ENCODE measurements at regions not wholly inside any gene's neighbourhood (a gene's known extent, or its start where the extent isn't known, plus 50 kb on each side); places are given as distances from the start of the nearest gene placed in this dataset.

GRCh38 chr2:12177455-12178288 lies 431.2 kb downstream of the LPIN1 start:
- DNase-seq = no peak

GRCh38 chr2:12178289-12179080 lies 432.1 kb downstream of the LPIN1 start:
- DNase-seq = no peak

- DNase-seq = no peak
Measured at GRCh38 chr2:12180031-12180430, 433.6 kb downstream of the LPIN1 start.

GRCh38 chr2:12183032-12183645 lies 436.7 kb downstream of the LPIN1 start:
- DNase-seq = no peak

GRCh38 chr2:12192762-12193161 lies 446.3 kb downstream of the LPIN1 start:
- no peak for DNase-seq

GRCh38 chr2:12194968-12195367 lies 448.5 kb downstream of the LPIN1 start:
- DNase-seq = no peak

- no peak for DNase-seq
Measured at GRCh38 chr2:12196495-12196894, 450.1 kb downstream of the LPIN1 start.

- no peak for DNase-seq
Measured at GRCh38 chr2:12197133-12197532, 450.7 kb downstream of the LPIN1 start.

- DNase-seq = no peak
Measured at GRCh38 chr2:12199491-12200211, 453.2 kb downstream of the LPIN1 start.

GRCh38 chr2:12201369-12201768 lies 454.9 kb downstream of the LPIN1 start:
- DNase-seq = no peak

GRCh38 chr2:12202313-12203075 lies 456.1 kb downstream of the LPIN1 start:
- DNase-seq = no peak

GRCh38 chr2:12203528-12203927 lies 457.1 kb downstream of the LPIN1 start:
- DNase-seq = no peak

- DNase-seq = no peak
Measured at GRCh38 chr2:12205086-12205485, 458.7 kb downstream of the LPIN1 start.

GRCh38 chr2:12207491-12207890 lies 461.1 kb downstream of the LPIN1 start:
- DNase-seq = no peak

- no peak for DNase-seq
Measured at GRCh38 chr2:12210016-12210933, 463.8 kb downstream of the LPIN1 start.

GRCh38 chr2:12211326-12212175 lies 465.1 kb downstream of the LPIN1 start:
- no peak for DNase-seq

- DNase-seq = no peak
Measured at GRCh38 chr2:12212841-12213597, 466.6 kb downstream of the LPIN1 start.

- DNase-seq = no peak
Measured at GRCh38 chr2:12217175-12217574, 470.7 kb downstream of the LPIN1 start.

- DNase-seq = no peak
Measured at GRCh38 chr2:12219761-12220160, 473.3 kb downstream of the LPIN1 start.

Data from NCI-H510A (cell line).